GM21723 (cell line): ENCODE measurements at regions not wholly inside any gene's neighbourhood (a gene's known extent, or its start where the extent isn't known, plus 50 kb on each side); places are given as distances from the start of the nearest gene placed in this dataset.

ENCODE experiments used
- ATAC-seq: cut with Tn5 transposase; IDR thresholded peaks from one replicate; pipeline ENCODE4 v1.9.1; 2021; ENCODE audit warnings: mild to moderate bottlenecking, moderate library complexity; ENCODE audit not compliant: unreplicated experiment

- ATAC-seq = no peak
These were observed 298.0 kb upstream of the TANK start for GRCh38 chr2:160862226-160862625.

GRCh38 chr2:160868891-160869290, 291.3 kb upstream of the TANK start:
- ATAC-seq = no peak

DNA sequence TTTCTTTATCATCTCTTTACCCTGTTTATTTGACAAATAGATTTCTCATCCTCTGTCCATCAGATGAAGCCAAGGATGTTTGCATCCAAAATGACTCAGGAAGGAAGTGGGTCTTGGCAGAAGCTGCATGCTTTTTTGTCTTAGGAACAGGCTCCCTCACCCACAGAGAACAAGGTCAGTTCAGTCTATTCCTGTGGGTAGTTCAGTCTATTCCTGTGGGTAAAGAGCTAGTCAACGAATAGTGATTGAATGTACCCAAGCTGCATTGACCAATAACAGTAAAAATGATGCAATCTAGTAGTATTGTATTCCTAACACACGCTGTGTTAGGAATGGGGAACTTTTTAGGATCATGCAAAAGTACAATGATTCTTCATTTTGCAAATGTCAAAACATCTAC, 290.8 kb upstream of the TANK start:
- ATAC-seq = no peak

- ATAC-seq = no peak
These were observed 289.3 kb upstream of the TANK start for GRCh38 chr2:160870729-160871465.

- ATAC-seq = no peak
These were observed 288.3 kb upstream of the TANK start for GRCh38 chr2:160871953-160872352.

GRCh38 chr2:160876029-160876428, 284.2 kb upstream of the TANK start:
- no peak for ATAC-seq

GRCh38 chr2:160876765-160877164, 283.5 kb upstream of the TANK start:
- no peak for ATAC-seq

DNA sequence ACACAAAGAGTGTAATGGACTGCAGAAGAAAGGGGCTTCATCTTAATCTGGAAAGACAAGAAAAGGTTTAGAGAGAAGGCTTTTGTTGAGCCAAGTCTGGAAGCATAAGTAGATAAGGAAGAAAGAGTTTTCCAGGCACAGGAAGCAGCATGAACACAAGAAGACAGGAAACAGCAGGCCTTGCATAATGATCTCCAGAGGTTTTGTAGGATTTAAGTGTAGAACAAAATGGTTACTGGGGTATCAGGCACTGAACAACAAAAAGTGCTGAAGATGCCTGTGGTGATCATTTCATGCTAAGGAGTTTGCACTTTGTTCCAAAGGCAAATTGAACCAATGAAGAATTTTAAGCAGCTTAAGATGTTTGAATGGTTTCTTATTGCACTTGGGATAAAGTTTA, 281.6 kb upstream of the TANK start:
- ATAC-seq = no peak

- no peak for ATAC-seq
These were observed 277.3 kb upstream of the TANK start for GRCh38 chr2:160882906-160883305.

GRCh38 chr2:160884056-160884455, 276.2 kb upstream of the TANK start:
- no peak for ATAC-seq

DNA sequence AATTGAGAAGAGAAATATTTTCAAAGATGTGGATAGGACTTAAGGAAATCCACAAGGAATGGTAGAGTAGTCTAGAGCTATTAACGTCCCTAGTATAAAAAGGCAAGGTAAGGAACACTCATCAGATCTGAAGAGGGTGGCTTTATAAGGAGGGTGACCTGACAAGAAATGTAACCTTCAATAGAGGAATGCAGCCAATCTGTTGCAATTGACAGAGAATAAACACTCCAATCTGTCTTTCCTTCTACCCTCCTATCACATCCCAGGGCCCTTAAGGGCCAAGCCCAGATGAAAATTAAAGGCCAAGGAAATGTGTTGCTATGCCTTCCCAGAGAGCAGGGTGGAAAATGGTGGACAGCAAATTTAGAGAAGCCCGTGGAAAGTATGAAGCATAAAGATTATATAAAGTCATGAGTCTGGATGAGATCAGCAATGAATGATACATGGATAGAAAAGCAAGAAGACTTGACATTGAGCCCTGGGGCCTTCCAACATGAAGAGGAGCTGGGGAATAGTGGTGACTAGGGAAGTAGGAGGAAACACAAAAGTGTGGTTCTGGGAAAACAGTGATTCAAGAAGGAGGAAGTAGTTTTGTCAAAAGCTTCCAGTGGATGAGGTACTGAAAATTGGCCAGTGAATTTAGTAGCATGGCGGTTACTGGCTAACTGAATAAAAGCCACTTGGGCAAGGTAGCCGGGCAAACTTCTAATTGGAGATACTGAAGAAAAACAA, 270.6 kb upstream of the TANK start:
- no peak for ATAC-seq

DNA sequence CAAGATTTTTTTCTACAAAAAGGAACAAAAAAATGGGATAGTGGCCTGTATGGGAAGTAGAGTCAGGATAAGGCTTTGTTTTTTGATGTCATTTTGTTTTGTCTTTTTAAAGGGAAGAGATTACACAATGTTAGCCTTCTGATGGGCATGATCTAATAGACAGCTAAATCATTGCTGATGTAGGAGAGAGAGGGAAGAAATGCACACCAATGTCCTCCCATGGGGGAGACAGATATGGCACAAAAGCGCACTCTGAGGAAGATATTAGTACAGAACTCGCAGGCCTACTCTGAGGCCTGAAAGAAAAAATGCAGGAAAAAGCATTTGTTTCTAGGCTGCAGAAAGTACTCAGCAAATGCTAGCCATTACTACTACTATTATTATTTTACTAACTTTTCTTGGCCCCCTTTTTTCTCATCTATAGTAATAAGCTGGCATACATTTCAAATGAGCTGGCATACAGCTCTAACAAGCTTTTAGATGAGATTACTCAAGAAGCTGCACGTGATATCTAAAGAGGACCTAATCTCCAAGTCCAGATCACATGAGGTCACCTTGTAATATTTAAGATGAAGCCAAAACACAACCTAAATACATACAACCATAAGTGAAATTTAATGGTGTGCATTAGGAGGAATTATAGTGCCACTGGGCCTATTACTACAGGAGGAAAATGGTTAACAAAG, 269.4 kb upstream of the TANK start:
- no peak for ATAC-seq

- no peak for ATAC-seq
These were observed 268.9 kb upstream of the TANK start for GRCh38 chr2:160891353-160891740.

DNA sequence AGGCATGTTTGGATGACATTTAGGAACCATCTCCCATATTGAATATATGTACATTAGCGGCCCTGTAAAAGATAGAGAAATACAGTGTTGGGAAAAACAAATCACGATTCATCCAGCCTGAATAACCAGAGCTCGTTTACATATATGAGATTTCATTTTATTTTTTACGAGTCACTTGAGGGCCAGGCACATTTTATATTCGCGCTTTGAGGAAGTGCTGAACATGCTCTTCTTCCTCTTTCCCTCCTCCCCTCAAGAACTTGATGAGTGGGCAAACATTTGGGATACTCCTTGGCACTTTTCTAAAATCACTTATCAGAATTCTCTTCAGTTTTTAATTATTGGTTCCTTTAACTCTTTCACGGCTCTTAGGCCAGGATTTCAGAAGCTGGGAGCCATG, 268.0 kb upstream of the TANK start:
- ATAC-seq = no peak

GRCh38 chr2:160893581-160893980, 266.6 kb upstream of the TANK start:
- no peak for ATAC-seq

- no peak for ATAC-seq
These were observed 261.5 kb upstream of the TANK start for GRCh38 chr2:160898581-160899307.

- no peak for ATAC-seq
These were observed 258.6 kb upstream of the TANK start for GRCh38 chr2:160901613-160902012.

- ATAC-seq = no peak
These were observed 254.4 kb upstream of the TANK start for GRCh38 chr2:160905862-160906261.

DNA sequence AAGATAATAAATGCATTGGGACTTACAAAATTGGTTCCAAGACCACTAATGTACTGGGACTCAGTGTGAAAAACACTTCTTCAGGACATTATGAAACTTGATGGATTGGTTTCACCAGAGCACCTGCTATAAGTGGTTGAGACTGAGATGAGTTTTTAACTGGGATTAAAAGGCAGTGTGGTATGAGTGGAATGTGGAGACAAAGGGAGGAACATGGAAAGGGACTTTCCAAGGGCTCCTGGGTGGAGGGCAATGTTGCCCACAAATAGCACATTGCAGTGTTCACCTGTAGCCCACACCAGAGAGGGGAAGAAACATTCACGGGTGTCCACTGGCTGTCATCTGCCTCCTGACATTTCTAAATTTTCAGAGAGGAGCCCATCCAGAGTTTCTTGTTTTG, 253.3 kb upstream of the TANK start:
- no peak for ATAC-seq

- no peak for ATAC-seq
These were observed 252.5 kb upstream of the TANK start for GRCh38 chr2:160907738-160908137.

GRCh38 chr2:160908157-160908556, 252.1 kb upstream of the TANK start:
- ATAC-seq = no peak
